Osteoblast (primary cell): ENCODE measurements at regions not wholly inside any gene's neighbourhood (a gene's known extent, or its start where the extent isn't known, plus 50 kb on each side); places are given as distances from the start of the nearest gene placed in this dataset.

ENCODE experiments used
- DNase-seq: peaks from one replicate; pipeline ENCODE4 v3.0.0; 2011; ENCODE audit warnings: low spot score, mixed read lengths; ENCODE audit not compliant: insufficient read length; ENCODE audit errors: missing footprints
- H2AFZ ChIP-seq: 2 replicates; pipeline ENCODE4 v1.6.0; 2011; ENCODE audit warnings: mild to moderate bottlenecking, low read length
- H3K27ac ChIP-seq: 2 replicates; pipeline ENCODE4 v1.5.1; 2011; ENCODE audit warnings: mild to moderate bottlenecking, low read depth, low read length, moderate library complexity
- H3K27me3 ChIP-seq: 2 replicates; pipeline ENCODE4 v1.6.0; 2012; ENCODE audit warnings: mild to moderate bottlenecking, control low read depth, inconsistent platforms, low read length, moderate library complexity; ENCODE audit not compliant: insufficient read depth
- H3K36me3 ChIP-seq: 2 replicates; pipeline ENCODE4 v1.5.1; 2011; ENCODE audit warnings: mild to moderate bottlenecking, low read length, control low read depth, moderate library complexity; ENCODE audit not compliant: insufficient read depth
- H3K4me1 ChIP-seq: 2 replicates; pipeline ENCODE4 v1.5.1; 2011; ENCODE audit warnings: mild to moderate bottlenecking, low read length, control low read depth, moderate library complexity; ENCODE audit not compliant: insufficient read depth
- H3K4me2 ChIP-seq: 2 replicates; pipeline ENCODE4 v1.6.0; 2011; ENCODE audit warnings: mild to moderate bottlenecking, low read length; ENCODE audit not compliant: insufficient read depth
- H3K4me3 ChIP-seq: fragments of 200-600 bp; sonication (generic); 3 replicates; pipeline ENCODE4 v1.5.1; 2012; ENCODE audit warnings: mild to moderate bottlenecking, low read length, inconsistent platforms; ENCODE audit not compliant: insufficient read depth
- H3K79me2 ChIP-seq: 2 replicates; pipeline ENCODE4 v1.6.0; 2012; ENCODE audit warnings: mild to moderate bottlenecking, low read length, control low read depth, inconsistent platforms; ENCODE audit not compliant: insufficient read depth
- H3K9me3 ChIP-seq: 2 replicates; pipeline ENCODE4 v1.5.1; 2011; ENCODE audit warnings: low read depth, low read length, control low read depth
- H4K20me1 ChIP-seq: 2 replicates; pipeline ENCODE4 v1.6.0; 2012; ENCODE audit warnings: mild to moderate bottlenecking, low read length, control low read depth; ENCODE audit not compliant: insufficient read depth
- TF ChIP-seq, protein P1 (sequence below): IDR thresholded peaks from 2 replicates; pipeline ENCODE4 v1.5.1; 2011; ENCODE audit warnings: mild to moderate bottlenecking, low read depth, low read length, moderate library complexity; ENCODE audit errors: extremely low read depth

- no peaks in the 10 kb centered on the region for H3K27me3 ChIP-seq
- no peak overlapping the region for H2AFZ ChIP-seq
- H3K27ac ChIP-seq: no peak overlapping the region
- DNase-seq: no peak
- TF ChIP-seq, protein P1, sequence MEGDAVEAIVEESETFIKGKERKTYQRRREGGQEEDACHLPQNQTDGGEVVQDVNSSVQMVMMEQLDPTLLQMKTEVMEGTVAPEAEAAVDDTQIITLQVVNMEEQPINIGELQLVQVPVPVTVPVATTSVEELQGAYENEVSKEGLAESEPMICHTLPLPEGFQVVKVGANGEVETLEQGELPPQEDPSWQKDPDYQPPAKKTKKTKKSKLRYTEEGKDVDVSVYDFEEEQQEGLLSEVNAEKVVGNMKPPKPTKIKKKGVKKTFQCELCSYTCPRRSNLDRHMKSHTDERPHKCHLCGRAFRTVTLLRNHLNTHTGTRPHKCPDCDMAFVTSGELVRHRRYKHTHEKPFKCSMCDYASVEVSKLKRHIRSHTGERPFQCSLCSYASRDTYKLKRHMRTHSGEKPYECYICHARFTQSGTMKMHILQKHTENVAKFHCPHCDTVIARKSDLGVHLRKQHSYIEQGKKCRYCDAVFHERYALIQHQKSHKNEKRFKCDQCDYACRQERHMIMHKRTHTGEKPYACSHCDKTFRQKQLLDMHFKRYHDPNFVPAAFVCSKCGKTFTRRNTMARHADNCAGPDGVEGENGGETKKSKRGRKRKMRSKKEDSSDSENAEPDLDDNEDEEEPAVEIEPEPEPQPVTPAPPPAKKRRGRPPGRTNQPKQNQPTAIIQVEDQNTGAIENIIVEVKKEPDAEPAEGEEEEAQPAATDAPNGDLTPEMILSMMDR: no peak
- no peaks in the 10 kb centered on the region for H3K36me3 ChIP-seq
- no peaks in the 10 kb centered on the region for H3K4me1 ChIP-seq
- no peaks in the 10 kb centered on the region for H3K9me3 ChIP-seq
- H4K20me1 ChIP-seq: no peaks in the 10 kb centered on the region
- H3K4me3 ChIP-seq: no peak overlapping the region
- no peaks in the 10 kb centered on the region for H3K79me2 ChIP-seq
- no peak overlapping the region for H3K4me2 ChIP-seq
Measured at GRCh38 chr15:55008421-55008820, 188.3 kb downstream of the RSL24D1 start.

DNA sequence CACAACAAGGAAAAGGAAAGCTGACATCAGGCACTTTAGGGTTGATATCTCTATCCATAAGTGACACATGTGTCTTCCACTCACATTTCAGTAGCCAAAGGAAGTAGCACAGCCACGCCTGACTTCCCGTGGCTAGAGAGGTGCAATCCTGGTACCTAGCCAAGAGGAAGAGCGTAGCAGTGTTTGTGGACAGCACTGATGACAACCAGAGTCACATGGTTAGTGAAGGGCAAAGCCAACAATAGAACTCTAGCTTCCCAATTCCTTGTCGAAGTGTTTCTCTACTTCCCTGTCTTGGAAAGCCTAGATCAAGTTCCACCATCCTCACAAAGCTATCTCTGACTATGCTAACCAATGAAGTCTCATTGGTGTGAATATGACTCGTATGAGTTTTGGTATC lies 189.2 kb downstream of the RSL24D1 start:
- TF ChIP-seq, protein P1: no peak

GRCh38 chr15:55005679-55006078 lies 191.1 kb downstream of the RSL24D1 start:
- Histone ChIP-seq H3K9me3 (no peaks in the 10 kb centered on the region), H3K36me3 (no peaks in the 10 kb centered on the region), H4K20me1 (no peaks in the 10 kb centered on the region), H3K27me3 (no peaks in the 10 kb centered on the region), H3K79me2 (no peaks in the 10 kb centered on the region), H3K4me1 (no peaks in the 10 kb centered on the region), H3K4me2 (no peak overlapping the region), H3K4me3 (no peak overlapping the region), H3K27ac (no peak overlapping the region), H2AFZ (no peak overlapping the region)
- TF ChIP-seq, protein P1: no peak
- no peak for DNase-seq

More for the DNA sequence above, 189.2 kb downstream of the RSL24D1 start:
- Histone ChIP-seq H3K9me3 (no peaks in the 10 kb centered on the region), H2AFZ (no peak overlapping the region), H3K4me2 (no peak overlapping the region), H4K20me1 (no peaks in the 10 kb centered on the region), H3K36me3 (no peaks in the 10 kb centered on the region), H3K4me1 (no peaks in the 10 kb centered on the region), H3K79me2 (no peaks in the 10 kb centered on the region), H3K4me3 (no peak overlapping the region), H3K27ac (no peak overlapping the region), H3K27me3 (no peaks in the 10 kb centered on the region)
- DNase-seq: no peak

DNA sequence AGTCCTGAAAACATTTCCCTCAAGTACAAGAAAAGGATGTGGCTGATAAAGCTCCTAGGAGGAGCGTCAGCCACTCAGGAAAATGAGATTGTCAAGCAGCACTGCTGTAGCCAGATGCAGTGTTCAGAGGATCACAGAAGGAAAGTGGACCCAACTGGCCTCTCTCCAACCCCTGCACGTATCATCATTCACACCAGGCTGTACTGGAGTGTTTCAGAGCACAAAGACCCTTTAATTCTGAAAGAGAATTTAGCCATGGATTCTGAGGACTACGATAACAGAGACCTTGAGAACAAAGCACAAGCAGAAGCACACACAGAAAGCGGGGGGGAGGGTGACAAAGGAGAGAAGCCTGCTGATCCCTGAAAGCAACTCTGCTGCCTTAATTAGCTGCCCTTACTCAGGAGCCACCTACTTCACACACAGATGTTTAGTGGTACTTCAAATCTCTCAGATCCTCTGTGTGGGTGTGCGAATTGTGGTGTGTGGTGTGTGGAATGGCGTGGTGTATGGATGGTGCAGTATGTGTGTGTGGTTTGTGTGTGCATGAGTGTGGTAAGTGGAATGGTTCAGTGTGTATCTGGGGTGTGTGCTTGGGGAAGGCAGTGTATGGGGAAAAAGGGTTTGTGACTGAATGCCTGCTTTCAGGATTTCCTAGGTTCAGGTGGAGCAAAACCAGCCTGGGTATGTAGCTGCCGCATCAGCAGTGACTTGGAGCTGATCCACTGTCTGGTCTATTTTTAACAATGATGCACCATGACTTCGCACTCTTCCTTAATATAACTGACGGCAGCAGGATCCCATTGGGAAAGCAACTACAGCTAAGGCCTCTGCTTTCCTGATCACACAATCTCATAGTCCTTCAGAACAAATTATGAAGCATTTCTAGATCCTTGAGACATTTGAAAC lies 192.5 kb downstream of the RSL24D1 start:
- Histone ChIP-seq H3K79me2 (no peaks in the 10 kb centered on the region), H4K20me1 (no peaks in the 10 kb centered on the region), H3K4me2 (no peak overlapping the region), H3K9me3 (no peaks in the 10 kb centered on the region), H2AFZ (no peak overlapping the region), H3K27me3 (no peaks in the 10 kb centered on the region), H3K36me3 (no peaks in the 10 kb centered on the region), H3K4me3 (no peak overlapping the region), H3K4me1 (no peaks in the 10 kb centered on the region), H3K27ac (no peak overlapping the region)
- DNase-seq: no peak
- TF ChIP-seq, protein P1: no peak
